ENCODE measurements at regions not wholly inside any gene's neighbourhood (a gene's known extent, or its start where the extent isn't known, plus 50 kb on each side); places are given as distances from the start of the nearest gene placed in this dataset.

DNA sequence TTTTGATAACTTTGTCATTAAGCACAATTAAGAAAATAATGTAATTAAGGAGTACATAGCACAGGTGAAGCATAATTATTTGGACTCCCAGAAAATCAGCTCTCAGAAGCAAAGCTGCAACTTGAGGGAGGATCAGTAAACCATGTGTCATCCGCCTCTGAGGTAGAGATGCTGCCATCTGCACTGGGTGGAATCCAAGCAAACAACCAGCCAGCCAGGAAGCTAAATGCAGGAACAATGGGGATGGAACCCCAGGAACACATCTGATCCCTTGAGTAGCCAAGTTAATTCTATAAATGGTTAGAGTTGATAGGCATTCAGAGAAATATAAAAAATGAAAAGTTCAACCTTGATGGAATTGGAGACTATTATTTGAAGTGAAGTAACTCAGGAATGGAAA is 520.2 kb downstream of the RFC3 start:
- H3K4me1 Mint-ChIP-seq = no peaks in the 10 kb centered on the region
- H3K9me3 Mint-ChIP-seq = peaks cover 7% of the 10 kb centered on the region
- no peak for DNase-seq
- CTCF ChIA-PET = no interaction called here
- H3K4me3 Mint-ChIP-seq = no peak overlapping the region
- no peaks in the 10 kb centered on the region for H3K36me3 Mint-ChIP-seq
- no peak overlapping the region for H3K27ac Mint-ChIP-seq
- no peaks in the 10 kb centered on the region for H3K27me3 Mint-ChIP-seq

DNA sequence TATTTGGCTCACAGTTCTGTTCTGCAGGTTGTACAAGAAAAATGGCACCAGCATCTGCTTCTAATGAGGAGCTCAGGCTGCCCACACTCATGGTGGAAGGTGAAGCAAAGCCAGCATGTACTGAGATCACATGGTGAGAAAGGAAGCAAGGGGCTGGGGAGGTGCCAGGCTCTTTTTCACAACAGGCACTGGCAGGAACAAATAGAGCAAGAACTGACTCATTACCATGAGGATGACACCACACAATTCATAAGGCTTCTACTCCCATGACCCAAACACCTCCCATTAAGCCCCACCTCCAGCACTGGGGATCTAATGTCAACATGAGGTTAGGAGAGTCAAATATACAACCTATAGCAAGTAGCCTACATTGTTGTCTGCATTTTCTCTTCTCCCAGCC is 522.6 kb downstream of the RFC3 start:
- no peak for DNase-seq
- CTCF ChIA-PET = no interaction called here
- H3K4me3 Mint-ChIP-seq = no peak overlapping the region
- H3K9me3 Mint-ChIP-seq = no peaks in the 10 kb centered on the region
- no peaks in the 10 kb centered on the region for H3K27me3 Mint-ChIP-seq
- H3K27ac Mint-ChIP-seq = no peak overlapping the region
- no peaks in the 10 kb centered on the region for H3K4me1 Mint-ChIP-seq
- H3K36me3 Mint-ChIP-seq = no peaks in the 10 kb centered on the region

- CTCF ChIA-PET = no interaction called here
- H3K4me1 Mint-ChIP-seq = no peaks in the 10 kb centered on the region
- no peaks in the 10 kb centered on the region for H3K9me3 Mint-ChIP-seq
- no peaks in the 10 kb centered on the region for H3K27me3 Mint-ChIP-seq
- DNase-seq = no peak
- no peak overlapping the region for H3K4me3 Mint-ChIP-seq
- no peak overlapping the region for H3K27ac Mint-ChIP-seq
- H3K36me3 Mint-ChIP-seq = no peaks in the 10 kb centered on the region
These were observed 525.5 kb downstream of the RFC3 start for GRCh38 chr13:34343413-34343940.

DNA sequence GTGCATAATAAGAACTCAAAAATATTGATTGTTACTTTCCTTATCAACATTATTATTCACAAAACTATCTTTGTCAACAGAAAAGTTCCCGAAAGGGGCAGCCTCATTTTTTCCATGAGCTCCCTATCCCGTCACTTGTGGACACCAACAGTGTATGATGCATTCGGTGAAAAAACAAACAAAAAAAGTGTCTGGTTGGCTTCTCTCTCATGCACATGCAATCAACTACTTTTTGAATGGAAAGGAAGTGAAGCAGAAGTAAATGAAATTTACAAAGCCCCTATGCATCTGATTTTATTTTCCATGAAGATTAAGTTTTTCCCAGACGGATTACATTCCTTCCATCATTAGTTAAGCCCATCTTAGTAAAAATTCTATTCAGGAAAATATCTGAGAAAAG is 526.9 kb downstream of the RFC3 start:
- CTCF ChIA-PET = no interaction called here
- H3K27ac Mint-ChIP-seq = no peak overlapping the region
- H3K4me1 Mint-ChIP-seq = no peaks in the 10 kb centered on the region
- H3K4me3 Mint-ChIP-seq = no peak overlapping the region
- no peaks in the 10 kb centered on the region for H3K9me3 Mint-ChIP-seq
- no peak for DNase-seq
- H3K27me3 Mint-ChIP-seq = no peaks in the 10 kb centered on the region
- H3K36me3 Mint-ChIP-seq = no peaks in the 10 kb centered on the region

DNA sequence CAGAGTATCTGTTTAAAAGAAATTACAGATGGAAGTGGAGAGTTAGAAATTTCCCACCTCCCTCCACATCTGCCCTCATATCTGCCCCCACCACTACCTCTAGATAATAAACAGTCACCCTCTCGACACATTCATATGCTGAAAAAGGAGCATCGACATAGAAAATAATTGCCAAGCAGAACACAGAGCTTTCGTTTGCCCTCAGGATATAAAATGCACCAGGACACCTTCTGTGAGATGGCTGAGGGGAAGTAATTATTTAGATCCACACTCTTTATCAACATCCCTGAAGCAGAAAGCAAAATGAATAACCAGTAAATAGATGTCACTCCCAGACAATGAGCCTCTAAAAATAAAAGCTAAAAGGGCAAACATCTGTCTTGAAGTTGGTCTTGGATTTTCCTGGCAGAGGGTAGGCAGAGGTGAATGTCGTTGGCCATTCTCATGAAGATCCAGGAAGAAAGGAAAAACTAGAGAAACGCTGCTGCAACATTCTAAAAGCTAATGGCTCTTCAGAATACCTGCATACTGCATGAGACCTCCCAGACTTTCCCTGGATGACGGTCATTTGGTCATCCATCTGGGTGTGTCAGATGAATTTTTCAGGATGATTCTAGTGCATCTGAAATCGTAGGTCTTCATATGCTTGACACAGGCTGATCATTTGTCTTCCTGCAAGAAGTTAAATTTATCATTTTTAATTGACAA is 527.5 kb downstream of the RFC3 start:
- Mint-ChIP-seq H3K4me3 (no peak overlapping the region), H3K9me3 (peaks cover under 1% of the 10 kb centered on the region), H3K4me1 (no peaks in the 10 kb centered on the region), H3K27me3 (no peaks in the 10 kb centered on the region), H3K36me3 (no peaks in the 10 kb centered on the region), H3K27ac (no peak overlapping the region)
- DNase-seq = no peak
- CTCF ChIA-PET = no interaction called here

- Mint-ChIP-seq H3K27ac (no peak overlapping the region), H3K9me3 (peaks cover 5% of the 10 kb centered on the region), H3K4me3 (no peak overlapping the region), H3K36me3 (no peaks in the 10 kb centered on the region), H3K27me3 (no peaks in the 10 kb centered on the region), H3K4me1 (no peaks in the 10 kb centered on the region)
- CTCF ChIA-PET = no interaction called here
- DNase-seq = no peak
These were observed 528.7 kb downstream of the RFC3 start for GRCh38 chr13:34346626-34347025.

DNA sequence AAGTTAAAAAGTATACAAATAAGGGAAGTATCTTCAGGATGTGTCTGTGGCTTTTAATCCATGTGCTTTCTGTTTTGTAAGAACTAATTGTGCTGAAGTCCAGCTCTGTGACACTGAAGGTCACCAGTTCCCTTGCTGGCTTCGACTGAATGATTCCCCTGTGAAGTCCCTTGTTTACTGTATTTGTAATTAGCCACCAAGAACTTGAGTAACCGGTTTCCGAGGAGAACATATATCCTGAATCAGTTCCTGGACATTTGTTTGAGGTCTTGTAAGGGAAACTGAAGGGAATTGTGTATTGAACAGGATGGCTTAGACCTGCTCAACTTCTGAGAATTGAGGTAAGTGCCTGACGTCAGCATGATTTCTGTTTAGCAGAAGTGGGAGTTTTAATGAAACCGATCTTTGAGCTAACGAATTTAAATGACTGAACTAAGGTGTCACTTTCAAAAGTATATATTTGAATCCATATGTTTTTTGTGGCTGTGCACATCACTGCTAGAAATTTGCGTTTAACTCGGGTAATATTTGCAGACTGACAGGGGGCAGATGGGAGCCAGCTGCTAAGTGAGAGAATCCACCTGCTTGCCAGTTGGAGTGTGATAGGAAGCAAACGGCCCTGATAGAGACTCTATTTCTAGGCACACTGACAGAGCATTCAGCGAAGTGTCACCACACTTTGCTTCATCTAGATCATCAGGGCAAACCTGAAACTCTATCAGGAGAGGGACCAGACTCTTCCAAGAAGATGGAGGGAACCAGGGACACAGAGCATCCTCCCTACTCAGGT is 530.0 kb downstream of the RFC3 start:
- Mint-ChIP-seq H3K4me1 (no peaks in the 10 kb centered on the region), H3K27ac (no peak overlapping the region), H3K9me3 (peaks cover 5% of the 10 kb centered on the region), H3K27me3 (no peaks in the 10 kb centered on the region), H3K36me3 (no peaks in the 10 kb centered on the region), H3K4me3 (no peak overlapping the region)
- CTCF ChIA-PET = no interaction called here
- DNase-seq = no peak

GRCh38 chr13:34349091-34349722 is 531.3 kb downstream of the RFC3 start:
- Mint-ChIP-seq H3K27me3 (no peaks in the 10 kb centered on the region), H3K36me3 (no peaks in the 10 kb centered on the region), H3K4me1 (no peaks in the 10 kb centered on the region), H3K4me3 (no peak overlapping the region), H3K27ac (no peak overlapping the region), H3K9me3 (peaks cover 5% of the 10 kb centered on the region)
- CTCF ChIA-PET = no interaction called here
- no peak for DNase-seq

GRCh38 chr13:34350671-34351070 is 532.7 kb downstream of the RFC3 start:
- no peak for DNase-seq
- H3K9me3 Mint-ChIP-seq = peaks cover 5% of the 10 kb centered on the region
- CTCF ChIA-PET = no interaction called here
- no peak overlapping the region for H3K27ac Mint-ChIP-seq
- no peak overlapping the region for H3K4me3 Mint-ChIP-seq
- no peaks in the 10 kb centered on the region for H3K36me3 Mint-ChIP-seq
- no peaks in the 10 kb centered on the region for H3K27me3 Mint-ChIP-seq
- no peaks in the 10 kb centered on the region for H3K4me1 Mint-ChIP-seq

DNA sequence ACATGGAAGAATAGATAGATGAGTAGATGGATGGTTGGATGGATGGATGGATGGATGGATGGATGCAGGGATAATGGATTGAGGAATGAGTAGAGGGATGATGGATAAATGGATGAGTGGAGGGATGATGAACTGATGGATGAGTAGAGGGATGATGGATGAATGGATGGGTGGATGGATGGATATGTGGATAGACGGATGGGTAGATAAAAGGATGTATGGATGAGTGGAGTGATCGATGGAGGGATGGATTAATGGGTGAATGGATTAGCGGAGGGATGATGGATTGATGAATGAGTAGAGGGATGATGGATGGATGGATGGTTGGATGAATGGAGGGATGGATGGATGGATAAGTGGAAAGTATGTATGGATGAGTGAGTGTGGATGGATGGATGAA is 533.2 kb downstream of the RFC3 start:
- Mint-ChIP-seq H3K36me3 (no peaks in the 10 kb centered on the region), H3K27me3 (no peaks in the 10 kb centered on the region), H3K4me3 (no peak overlapping the region), H3K9me3 (peaks cover 5% of the 10 kb centered on the region), H3K4me1 (no peaks in the 10 kb centered on the region), H3K27ac (no peak overlapping the region)
- no peak for DNase-seq
- CTCF ChIA-PET = no interaction called here

- H3K4me1 Mint-ChIP-seq = no peaks in the 10 kb centered on the region
- no peak overlapping the region for H3K4me3 Mint-ChIP-seq
- H3K27ac Mint-ChIP-seq = no peak overlapping the region
- peaks cover 5% of the 10 kb centered on the region for H3K9me3 Mint-ChIP-seq
- H3K36me3 Mint-ChIP-seq = no peaks in the 10 kb centered on the region
- no peaks in the 10 kb centered on the region for H3K27me3 Mint-ChIP-seq
- no peak for DNase-seq
- CTCF ChIA-PET = no interaction called here
These were observed 535.0 kb downstream of the RFC3 start for GRCh38 chr13:34352958-34353357.

- DNase-seq = no peak
- no peak overlapping the region for H3K4me3 Mint-ChIP-seq
- no peaks in the 10 kb centered on the region for H3K27me3 Mint-ChIP-seq
- H3K36me3 Mint-ChIP-seq = no peaks in the 10 kb centered on the region
- H3K9me3 Mint-ChIP-seq = no peaks in the 10 kb centered on the region
- H3K4me1 Mint-ChIP-seq = no peaks in the 10 kb centered on the region
- CTCF ChIA-PET = no interaction called here
- no peak overlapping the region for H3K27ac Mint-ChIP-seq
These were observed 538.9 kb downstream of the RFC3 start for GRCh38 chr13:34356686-34357434.

- DNase-seq = no peak
- CTCF ChIA-PET = no interaction called here
- H3K4me1 Mint-ChIP-seq = no peaks in the 10 kb centered on the region
- H3K9me3 Mint-ChIP-seq = no peaks in the 10 kb centered on the region
- no peak overlapping the region for H3K27ac Mint-ChIP-seq
- H3K27me3 Mint-ChIP-seq = no peaks in the 10 kb centered on the region
- H3K4me3 Mint-ChIP-seq = no peak overlapping the region
- H3K36me3 Mint-ChIP-seq = no peaks in the 10 kb centered on the region
These were observed 539.7 kb downstream of the RFC3 start for GRCh38 chr13:34357435-34358232.
